HEK293 (cell line): ENCODE measurements at regions not wholly inside any gene's neighbourhood (a gene's known extent, or its start where the extent isn't known, plus 50 kb on each side); places are given as distances from the start of the nearest gene placed in this dataset.

ENCODE experiments used
- CTCF ChIA-PET: fragments of 350-600 bp; formaldehyde crosslinking; extraction: SDS; loops from one replicate; lab custom pipeline; 2021; ENCODE audit warnings: antibody characterized with exemption; lab: Yijun Ruan, JAX
- POLR2A ChIA-PET: fragments of 300-600 bp; formaldehyde crosslinking; extraction: SDS; loops from one replicate; lab custom pipeline; 2020; ENCODE audit warnings: antibody characterized with exemption, inconsistent platforms; lab: Yijun Ruan, JAX
- H3K27ac ChIP-seq: fragments of 200-500 bp; sonication (Bioruptor generic); 2 replicates; pipeline ENCODE4 v1.5.1; 2014; ENCODE audit warnings: low read depth, low read length, control low read depth, inconsistent platforms; ENCODE audit errors: extremely low read depth
- H3K36me3 ChIP-seq, 2 experiments: fragments of 200-500 bp in 1 of 2; sonication (Bioruptor generic) in 1 of 2; 1 replicate in 1 of 2; 2 replicates in 1 of 2; pipeline ENCODE4 v1.5.1; 2014 to 2017; ENCODE audit warnings: inconsistent platforms in 2 of 2, low read length in 2 of 2; ENCODE audit not compliant: control insufficient read depth in 2 of 2, insufficient read depth in 1 of 2
- H3K4me1 ChIP-seq: fragments of 200-500 bp; sonication (Bioruptor generic); 2 replicates; pipeline ENCODE4 v1.5.1; 2014; ENCODE audit warnings: mild to moderate bottlenecking, low read length, inconsistent platforms; ENCODE audit not compliant: control insufficient read depth, insufficient read depth
- H3K4me3 ChIP-seq: 2 replicates; pipeline ENCODE4 v1.5.1; 2011; ENCODE audit warnings: low read depth, mild to moderate bottlenecking, control low read depth, low read length, moderate library complexity
- H3K9me3 ChIP-seq: fragments of 200-500 bp; sonication (Bioruptor generic); 2 replicates; pipeline ENCODE4 v1.5.1; 2014; ENCODE audit warnings: low read depth, low read length, inconsistent platforms; ENCODE audit not compliant: control insufficient read depth, insufficient read depth
- BCL6B ChIP-seq: fragments of 450-650 bp; formaldehyde crosslinking; IDR thresholded peaks from 2 replicates; pipeline ENCODE4 v1.5.1; 2017; ENCODE audit warnings: missing biosample characterization, missing genetic modification characterization
- GLI2 ChIP-seq: fragments of 450-650 bp; formaldehyde crosslinking; IDR thresholded peaks from 2 replicates; pipeline ENCODE4; 2017; ENCODE audit warnings: missing biosample characterization, missing genetic modification characterization, low read depth, borderline replicate concordance
- GLI4 ChIP-seq: fragments of 450-650 bp; formaldehyde crosslinking; IDR thresholded peaks from 2 replicates; pipeline ENCODE4 v1.5.1; 2016; ENCODE audit warnings: missing biosample characterization, missing genetic modification characterization
- GLIS2 ChIP-seq: fragments of 450-650 bp; formaldehyde crosslinking; IDR thresholded peaks from 2 replicates; pipeline ENCODE4 v1.5.1; 2016; ENCODE audit warnings: missing biosample characterization, missing genetic modification characterization
- KLF8 ChIP-seq: fragments of 450-650 bp; formaldehyde crosslinking; IDR thresholded peaks from 2 replicates; pipeline ENCODE4 v1.5.1; 2016; ENCODE audit warnings: missing biosample characterization, missing genetic modification characterization
- ZEB2 ChIP-seq: fragments of 450-650 bp; formaldehyde crosslinking; IDR thresholded peaks from 2 replicates; pipeline ENCODE4 v1.5.1; 2016; ENCODE audit warnings: missing biosample characterization, missing genetic modification characterization
- ZFHX2 ChIP-seq: fragments of 450-650 bp; formaldehyde crosslinking; conservative IDR thresholded peaks from 2 replicates; pipeline ENCODE4 v1.5.1; 2016; ENCODE audit warnings: missing biosample characterization, missing genetic modification characterization
- ZIC2 ChIP-seq: fragments of 450-650 bp; formaldehyde crosslinking; IDR thresholded peaks from 2 replicates; pipeline ENCODE4 v1.5.1; 2016; ENCODE audit warnings: missing biosample characterization, missing genetic modification characterization
- ZNF114 ChIP-seq: fragments of 450-650 bp; formaldehyde crosslinking; IDR thresholded peaks from 2 replicates; pipeline ENCODE4 v1.5.0; 2017; ENCODE audit warnings: missing biosample characterization, missing genetic modification characterization
- ZNF140 ChIP-seq: fragments of 450-650 bp; formaldehyde crosslinking; IDR thresholded peaks from 2 replicates; pipeline ENCODE4 v1.5.1; 2016; ENCODE audit warnings: missing biosample characterization, missing genetic modification characterization
- ZNF16 ChIP-seq: fragments of 450-650 bp; formaldehyde crosslinking; IDR thresholded peaks from 2 replicates; pipeline ENCODE4 v1.5.1; 2016; ENCODE audit warnings: low read depth, missing biosample characterization, missing genetic modification characterization
- ZNF175 ChIP-seq: fragments of 450-650 bp; formaldehyde crosslinking; IDR thresholded peaks from 2 replicates; pipeline ENCODE4 v1.5.1; 2016; ENCODE audit warnings: missing biosample characterization, missing genetic modification characterization
- ZNF211 ChIP-seq: fragments of 450-650 bp; formaldehyde crosslinking; IDR thresholded peaks from 2 replicates; pipeline ENCODE4 v1.5.1; 2016; ENCODE audit warnings: low read depth, missing biosample characterization, missing genetic modification characterization
- ZNF221 ChIP-seq: fragments of 450-650 bp; formaldehyde crosslinking; IDR thresholded peaks from 2 replicates; pipeline ENCODE4 v1.5.1; 2017; ENCODE audit warnings: missing biosample characterization, missing genetic modification characterization, borderline replicate concordance
- ZNF223 ChIP-seq: fragments of 450-650 bp; formaldehyde crosslinking; IDR thresholded peaks from 2 replicates; pipeline ENCODE4 v1.5.1; 2016; ENCODE audit warnings: missing biosample characterization, missing genetic modification characterization
- ZNF23 ChIP-seq: fragments of 450-650 bp; formaldehyde crosslinking; IDR thresholded peaks from 2 replicates; pipeline ENCODE4 v1.5.1; 2016; ENCODE audit warnings: missing biosample characterization, missing genetic modification characterization, borderline replicate concordance
- ZNF26 ChIP-seq: fragments of 450-650 bp; formaldehyde crosslinking; IDR thresholded peaks from 2 replicates; pipeline ENCODE4 v1.5.1; 2016; ENCODE audit warnings: missing biosample characterization, missing genetic modification characterization
- ZNF37A ChIP-seq: fragments of 450-650 bp; IDR thresholded peaks from 2 replicates; pipeline ENCODE4 v1.5.1; 2018; ENCODE audit warnings: missing biosample characterization, missing genetic modification characterization
- ZNF501 ChIP-seq: fragments of 450-650 bp; formaldehyde crosslinking; IDR thresholded peaks from 2 replicates; pipeline ENCODE4 v1.5.1; 2016; ENCODE audit warnings: missing biosample characterization, missing genetic modification characterization
- ZNF544 ChIP-seq: fragments of 450-650 bp; formaldehyde crosslinking; IDR thresholded peaks from 2 replicates; pipeline ENCODE4 v1.5.0; 2017; ENCODE audit warnings: missing biosample characterization, missing genetic modification characterization
- ZNF548 ChIP-seq: fragments of 450-650 bp; formaldehyde crosslinking; IDR thresholded peaks from 2 replicates; pipeline ENCODE4 v1.5.1; 2016; ENCODE audit warnings: missing biosample characterization, missing genetic modification characterization
- ZNF555 ChIP-seq: fragments of 450-650 bp; formaldehyde crosslinking; conservative IDR thresholded peaks from 2 replicates; pipeline ENCODE4 v1.5.1; 2017; ENCODE audit warnings: missing biosample characterization, mild to moderate bottlenecking, missing genetic modification characterization, inconsistent platforms
- ZNF600 ChIP-seq: fragments of 450-650 bp; formaldehyde crosslinking; IDR thresholded peaks from 2 replicates; pipeline ENCODE4 v1.5.1; 2016; ENCODE audit warnings: missing biosample characterization, missing genetic modification characterization
- ZNF624 ChIP-seq: fragments of 450-650 bp; formaldehyde crosslinking; IDR thresholded peaks from 2 replicates; pipeline ENCODE4 v1.5.1; 2017; ENCODE audit warnings: missing biosample characterization, missing genetic modification characterization
- ZNF660 ChIP-seq: fragments of 450-650 bp; IDR thresholded peaks from 2 replicates; pipeline ENCODE4 v1.5.1; 2018; ENCODE audit warnings: missing biosample characterization, mild to moderate bottlenecking, missing genetic modification characterization
- ZNF776 ChIP-seq: fragments of 450-650 bp; formaldehyde crosslinking; IDR thresholded peaks from 2 replicates; pipeline ENCODE4 v1.5.0; 2017; ENCODE audit warnings: missing biosample characterization, missing genetic modification characterization, borderline replicate concordance
- ZNF785 ChIP-seq: fragments of 450-650 bp; formaldehyde crosslinking; IDR thresholded peaks from 2 replicates; pipeline ENCODE4 v1.5.1; 2016; ENCODE audit warnings: missing biosample characterization, missing genetic modification characterization

GRCh38 chr12:97938031-97938430, 475.4 kb downstream of the RMST start:
- Histone ChIP-seq H3K36me3 (no peaks in the 10 kb centered on the region), H3K27ac (no peak overlapping the region), H3K9me3 (no peaks in the 10 kb centered on the region), H3K4me3 (no peak overlapping the region), H3K4me1 (no peaks in the 10 kb centered on the region)
- ChIA-PET CTCF (no interaction called here), POLR2A (no interaction called here)
- TF ChIP-seq ZNF600 (tag by site-specific recombination) (no peak), ZNF555 (tag by site-specific recombination) (no peak), GLI4 (tag by site-specific recombination) (no peak), ZEB2 (no peak), KLF8 (tag by site-specific recombination) (no peak), ZNF544 (tag by site-specific recombination) (no peak), ZNF26 (tag by site-specific recombination) (no peak), ZNF548 (tag by site-specific recombination) (no peak), ZNF776 (no peak), ZNF114 (tag by site-specific recombination) (no peak), ZNF660 (no peak), ZNF140 (tag by site-specific recombination) (no peak), ZNF221 (no peak), ZNF785 (tag by site-specific recombination) (no peak)

- no peak overlapping the region for H3K4me3 ChIP-seq
- no peaks in the 10 kb centered on the region for H3K9me3 ChIP-seq
- CTCF ChIA-PET = no interaction called here
- POLR2A ChIA-PET = no interaction called here
- no peak overlapping the region for H3K27ac ChIP-seq
- no peaks in the 10 kb centered on the region for H3K36me3 ChIP-seq
- no peaks in the 10 kb centered on the region for H3K4me1 ChIP-seq
- TF ChIP-seq ZIC2 (tag by site-specific recombination) (no peak), ZNF211 (tag by site-specific recombination) (no peak), ZNF16 (tag by site-specific recombination) (no peak), GLI2 (tag by site-specific recombination) (no peak), GLIS2 (tag by site-specific recombination) (no peak), ZNF624 (tag by site-specific recombination) (no peak)
These were observed 476.6 kb downstream of the RMST start for GRCh38 chr12:97939156-97939555.

- CTCF ChIA-PET = no interaction called here
- no peaks in the 10 kb centered on the region for H3K9me3 ChIP-seq
- no peak overlapping the region for H3K27ac ChIP-seq
- TF ChIP-seq ZNF37A (no peak), ZNF600 (tag by site-specific recombination) (no peak)
- TF ChIP-seq, all 188 proteins: peak for 0
- Histone ChIP-seq H3K36me3 (no peaks in the 10 kb centered on the region), H3K4me3 (no peak overlapping the region), H3K4me1 (no peaks in the 10 kb centered on the region)
- POLR2A ChIA-PET = no interaction called here
These were observed 477.5 kb downstream of the RMST start for GRCh38 chr12:97940105-97940504.

GRCh38 chr12:97940629-97941028, 478.0 kb downstream of the RMST start:
- no peaks in the 10 kb centered on the region for H3K9me3 ChIP-seq
- no peak for TF ChIP-seq ZNF175 (tag by site-specific recombination)
- TF ChIP-seq ZNF23 = no peak
- no peak for TF ChIP-seq ZFHX2 (tag by site-specific recombination)
- no peak for TF ChIP-seq ZNF223 (tag by site-specific recombination)
- no peak for TF ChIP-seq ZNF624 (tag by site-specific recombination)
- no peak for TF ChIP-seq ZNF501
- no peak for TF ChIP-seq BCL6B (tag by site-specific recombination)
- no peaks in the 10 kb centered on the region for H3K36me3 ChIP-seq
- CTCF ChIA-PET = interaction anchor here (0.5 to 0.7 kb wide), 2 partner anchors 22 to 64 kb away, joined by 4 to 6 read pairs; no protein-coding TSS in a partner anchor
- no peak overlapping the region for H3K4me3 ChIP-seq
- H3K27ac ChIP-seq = no peak overlapping the region
- POLR2A ChIA-PET = no interaction called here
- no peaks in the 10 kb centered on the region for H3K4me1 ChIP-seq
